ENCODE measurements at regions not wholly inside any gene's neighbourhood (a gene's known extent, or its start where the extent isn't known, plus 50 kb on each side); places are given as distances from the start of the nearest gene placed in this dataset.

GRCh38 chr7:155863721-155864151 is 51.5 kb upstream of the SHH start:
- no peak for FAIRE-seq
- Histone ChIP-seq H3K4me1 (ENCODE audit: insufficient read depth, low read length) (peaks cover 22% of the 10 kb centered on the region), H3K27me3 (ENCODE audit: control insufficient read depth in 1 of 2, insufficient read depth in 2 of 2, low read length in 2 of 2) (peaks cover 12 to 41% of the 10 kb centered on the region in 2 experiments), H2AFZ (ENCODE audit: low read length) (no peak overlapping the region), H3K27ac (ENCODE audit: extremely low read length, insufficient read depth, low read length) (no peak overlapping the region), H3K4me2 (ENCODE audit: low read depth, low read length) (peak overlapping the region; percentile 32; the same call in 1 of the 2 replicates), H3K36me3 (replicated peaks in 1 of 2; ENCODE audit: control insufficient read depth in 1 of 2, insufficient read depth in 2 of 2, low read length in 2 of 2) (no peaks in the 10 kb centered on the region), H3K9me3 (ENCODE audit: low read length) (no peaks in the 10 kb centered on the region), H3K9ac (ENCODE audit: insufficient read depth, low read depth, low read length) (no peak overlapping the region), H3K79me2 (ENCODE audit: insufficient read depth, low read length) (no peaks in the 10 kb centered on the region), H4K20me1 (ENCODE audit: insufficient read depth, low read length) (no peaks in the 10 kb centered on the region), H3K4me3 (replicated peaks in 1 of 3; ENCODE audit: insufficient read depth in 1 of 3, low read depth in 2 of 3, low read length in 3 of 3) (no peak overlapping the region)
- intact Hi-C loops (cut with micrococcal nuclease; ENCODE audit: unreplicated experiment), result no loop called here
- TF ChIP-seq ZNF331 (CRISPR knock-in tag; IDR thresholded peaks at IDR 0.05) (no peak), ZNF629 (CRISPR knock-in tag; conservative IDR thresholded peaks at IDR 0.05) (no peak), ZNF652 (CRISPR knock-in tag; IDR thresholded peaks at IDR 0.05; ENCODE audit: borderline replicate concordance, low read depth) (peak; percentile 58; the same call in 1 of the 2 replicates), UBTF (CRISPR knock-in tag; IDR thresholded peaks at IDR 0.05) (peak; percentile 42; the same call in 1 of the 2 replicates), HNF4A (CRISPR knock-in tag; IDR thresholded peaks at IDR 0.05) (peak; percentile 44; the same call in 1 of the 2 replicates), ZFY (CRISPR knock-in tag; IDR thresholded peaks at IDR 0.05) (no peak), ZNF7 (CRISPR knock-in tag; IDR thresholded peaks at IDR 0.05) (peak; percentile 73; the same call in 1 of the 2 replicates)
- POLR2A ChIA-PET, result interaction anchor here (1.2 kb wide), 2 partner anchors 8 to 20 kb away, joined by 3 read pairs; no protein-coding TSS in a partner anchor
- peak; percentile 82 for ATAC-seq
- in situ Hi-C loops (cut with HindIII; ENCODE audit: extremely low pct_ligation_motif_present, low pct_unique_long_range_greater_than_20kb), result no loop called here
- CTCF ChIA-PET (ENCODE audit: low intra/inter-chr PET ratio, low total read pairs), result no interaction called here
- DNase-seq (ENCODE audit: low spot score), result no peak
- no TSS peak for BruUV-seq (replicated peaks)
- WGBS (ENCODE audit: low lambda C conversion rate), result 32% methylated on average over 9 of the region's 11 CpGs

Measured in HepG2 (cell line).